GM21360 (cell line): ENCODE measurements at regions not wholly inside any gene's neighbourhood (a gene's known extent, or its start where the extent isn't known, plus 50 kb on each side); places are given as distances from the start of the nearest gene placed in this dataset.

Experiments used
- ATAC-seq: cut with Tn5 transposase; IDR thresholded peaks from one replicate; pipeline ENCODE4 v1.9.1; 2021; ENCODE audit warnings: mild to moderate bottlenecking, moderate library complexity; ENCODE audit not compliant: unreplicated experiment

- ATAC-seq = no peak
Observed at GRCh38 chr21:35416866-35417489, 367.9 kb upstream of the RUNX1 start.

- no peak for ATAC-seq
Observed at GRCh38 chr21:35414507-35415139, 365.5 kb upstream of the RUNX1 start.

GRCh38 chr21:35414056-35414455, 365.0 kb upstream of the RUNX1 start:
- no peak for ATAC-seq

GRCh38 chr21:35412231-35412630, 363.1 kb upstream of the RUNX1 start:
- no peak for ATAC-seq

GRCh38 chr21:35411434-35411833, 362.3 kb upstream of the RUNX1 start:
- no peak for ATAC-seq

- no peak for ATAC-seq
Observed at GRCh38 chr21:35410656-35411055, 361.6 kb upstream of the RUNX1 start.

GRCh38 chr21:35410123-35410522, 361.0 kb upstream of the RUNX1 start:
- no peak for ATAC-seq

GRCh38 chr21:35408401-35408800, 359.3 kb upstream of the RUNX1 start:
- ATAC-seq = no peak

- ATAC-seq = no peak
Observed at GRCh38 chr21:35406635-35407034, 357.5 kb upstream of the RUNX1 start.

- no peak for ATAC-seq
Observed at GRCh38 chr21:35405981-35406380, 356.9 kb upstream of the RUNX1 start.

GRCh38 chr21:35404247-35404646, 355.1 kb upstream of the RUNX1 start:
- ATAC-seq = no peak

- no peak for ATAC-seq
Observed at GRCh38 chr21:35402061-35402460, 353.0 kb upstream of the RUNX1 start.

GRCh38 chr21:35401476-35401875, 352.4 kb upstream of the RUNX1 start:
- ATAC-seq = no peak

GRCh38 chr21:35400233-35400939, 351.3 kb upstream of the RUNX1 start:
- peak; percentile 51 for ATAC-seq

- no peak for ATAC-seq
Observed at GRCh38 chr21:35399706-35400105, 350.6 kb upstream of the RUNX1 start.

GRCh38 chr21:35399002-35399530, 350.0 kb upstream of the RUNX1 start:
- no peak for ATAC-seq

GRCh38 chr21:35398346-35398982, 349.4 kb upstream of the RUNX1 start:
- ATAC-seq = no peak

GRCh38 chr21:35397781-35398180, 348.7 kb upstream of the RUNX1 start:
- ATAC-seq = no peak

- no peak for ATAC-seq
Observed at GRCh38 chr21:35396655-35397054, 347.6 kb upstream of the RUNX1 start.

- ATAC-seq = no peak
Observed at GRCh38 chr21:35395728-35396127, 346.6 kb upstream of the RUNX1 start.

- no peak for ATAC-seq
Observed at GRCh38 chr21:35394634-35395369, 345.7 kb upstream of the RUNX1 start.
